Cardiac fibroblast (primary cell): ENCODE measurements at regions not wholly inside any gene's neighbourhood (a gene's known extent, or its start where the extent isn't known, plus 50 kb on each side); places are given as distances from the start of the nearest gene placed in this dataset.
"Not testable (repeated sequence)": the region's sequence is repeated elsewhere in the genome, so short reads cannot be mapped to it uniquely, and the experiment has no call there.

ENCODE experiments used
- DNase-seq, 2 donors: peaks; one replicate each; pipeline versions ENCODE4 v3.0.0 to v3.0.0-alpha.2; 2010; ENCODE audit warnings: low read depth in 2 of 2
- H3K4me3 ChIP-seq, 2 donors: replicated peaks in 1 of 2; 1 replicate in 1 of 2; 2 replicates in 1 of 2; pipeline ENCODE4 v1.5.1; 2011; ENCODE audit warnings: low read depth in 2 of 2, low read length in 2 of 2, mild to moderate bottlenecking in 2 of 2, moderate library complexity in 1 of 2
- TF ChIP-seq, protein P1 (sequence below): IDR thresholded peaks from one replicate; pipeline ENCODE4 v1.5.1; 2011; ENCODE audit warnings: low read depth, mild to moderate bottlenecking, low read length, inconsistent platforms

GRCh38 chr1:67909776-67910175, 76.5 kb upstream of the GNG12 start:
- TF ChIP-seq, protein P1, sequence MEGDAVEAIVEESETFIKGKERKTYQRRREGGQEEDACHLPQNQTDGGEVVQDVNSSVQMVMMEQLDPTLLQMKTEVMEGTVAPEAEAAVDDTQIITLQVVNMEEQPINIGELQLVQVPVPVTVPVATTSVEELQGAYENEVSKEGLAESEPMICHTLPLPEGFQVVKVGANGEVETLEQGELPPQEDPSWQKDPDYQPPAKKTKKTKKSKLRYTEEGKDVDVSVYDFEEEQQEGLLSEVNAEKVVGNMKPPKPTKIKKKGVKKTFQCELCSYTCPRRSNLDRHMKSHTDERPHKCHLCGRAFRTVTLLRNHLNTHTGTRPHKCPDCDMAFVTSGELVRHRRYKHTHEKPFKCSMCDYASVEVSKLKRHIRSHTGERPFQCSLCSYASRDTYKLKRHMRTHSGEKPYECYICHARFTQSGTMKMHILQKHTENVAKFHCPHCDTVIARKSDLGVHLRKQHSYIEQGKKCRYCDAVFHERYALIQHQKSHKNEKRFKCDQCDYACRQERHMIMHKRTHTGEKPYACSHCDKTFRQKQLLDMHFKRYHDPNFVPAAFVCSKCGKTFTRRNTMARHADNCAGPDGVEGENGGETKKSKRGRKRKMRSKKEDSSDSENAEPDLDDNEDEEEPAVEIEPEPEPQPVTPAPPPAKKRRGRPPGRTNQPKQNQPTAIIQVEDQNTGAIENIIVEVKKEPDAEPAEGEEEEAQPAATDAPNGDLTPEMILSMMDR, result no peak
- no peak for DNase-seq
- no peak overlapping the region for H3K4me3 ChIP-seq

DNA sequence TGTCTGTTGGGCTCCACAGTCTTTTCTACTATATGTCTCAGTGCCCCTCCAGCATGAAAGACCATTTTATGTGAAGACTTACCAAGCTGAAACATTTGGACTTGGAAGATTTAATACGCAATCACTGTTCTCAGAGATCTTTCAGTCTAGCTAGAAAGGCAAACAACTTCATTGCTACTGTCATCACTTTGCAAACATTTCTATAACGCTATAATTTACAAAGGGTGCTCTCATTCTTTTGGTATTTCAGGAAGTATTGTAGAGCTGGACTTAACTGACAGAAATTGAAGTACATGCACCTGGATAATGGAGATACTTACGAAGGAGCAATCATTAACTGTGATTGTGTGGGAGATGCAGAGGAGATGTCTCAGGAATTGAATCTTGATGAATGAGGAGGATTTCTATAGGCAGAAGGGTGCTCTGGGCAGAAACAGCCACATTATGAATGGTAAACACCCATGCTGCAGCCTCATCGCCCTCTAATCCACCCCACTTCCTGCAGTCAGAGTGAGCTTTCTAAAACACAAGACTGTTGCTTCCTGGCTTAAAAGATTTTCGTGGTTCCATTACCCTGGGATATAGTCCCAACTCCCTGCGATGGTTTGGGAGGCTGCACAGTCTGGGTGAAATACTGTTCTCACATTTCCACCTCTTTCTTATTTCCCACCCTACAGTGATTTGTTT, 75.1 kb upstream of the GNG12 start:
- TF ChIP-seq, protein P1, result no peak
- no peak overlapping the region for H3K4me3 ChIP-seq
- no peak for DNase-seq

DNA sequence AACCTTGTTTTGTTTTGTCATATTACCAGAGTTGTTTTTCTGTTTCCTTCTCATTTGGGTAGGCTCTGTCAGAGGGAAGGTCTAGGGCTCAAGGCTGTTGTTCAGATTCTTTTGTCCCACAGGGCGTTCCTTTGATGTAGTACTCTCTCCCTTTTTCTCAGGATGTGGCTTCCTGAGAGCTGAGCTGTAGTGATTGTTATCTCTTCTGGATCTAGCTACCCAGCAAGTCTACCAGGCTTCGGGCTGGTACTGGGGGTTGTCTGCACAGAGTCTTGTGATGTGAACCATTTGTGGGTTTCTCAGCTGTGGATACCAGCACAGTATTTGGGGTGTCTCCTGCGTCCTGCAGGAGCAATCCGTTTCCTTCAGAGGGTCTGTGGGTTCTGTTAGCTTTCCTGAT, 74.2 kb upstream of the GNG12 start:
- not testable (repeated sequence) for DNase-seq, H3K4me3 ChIP-seq

- not testable (repeated sequence) for DNase-seq
Measured at GRCh38 chr1:67906015-67906414, 72.7 kb upstream of the GNG12 start.

GRCh38 chr1:67902546-67903223, 69.4 kb upstream of the GNG12 start:
- DNase-seq, H3K4me3 ChIP-seq: not testable (repeated sequence)

More at GRCh38 chr1:67906015-67906414, 72.7 kb upstream of the GNG12 start:
- H3K4me3 ChIP-seq, result not testable (repeated sequence)

DNA sequence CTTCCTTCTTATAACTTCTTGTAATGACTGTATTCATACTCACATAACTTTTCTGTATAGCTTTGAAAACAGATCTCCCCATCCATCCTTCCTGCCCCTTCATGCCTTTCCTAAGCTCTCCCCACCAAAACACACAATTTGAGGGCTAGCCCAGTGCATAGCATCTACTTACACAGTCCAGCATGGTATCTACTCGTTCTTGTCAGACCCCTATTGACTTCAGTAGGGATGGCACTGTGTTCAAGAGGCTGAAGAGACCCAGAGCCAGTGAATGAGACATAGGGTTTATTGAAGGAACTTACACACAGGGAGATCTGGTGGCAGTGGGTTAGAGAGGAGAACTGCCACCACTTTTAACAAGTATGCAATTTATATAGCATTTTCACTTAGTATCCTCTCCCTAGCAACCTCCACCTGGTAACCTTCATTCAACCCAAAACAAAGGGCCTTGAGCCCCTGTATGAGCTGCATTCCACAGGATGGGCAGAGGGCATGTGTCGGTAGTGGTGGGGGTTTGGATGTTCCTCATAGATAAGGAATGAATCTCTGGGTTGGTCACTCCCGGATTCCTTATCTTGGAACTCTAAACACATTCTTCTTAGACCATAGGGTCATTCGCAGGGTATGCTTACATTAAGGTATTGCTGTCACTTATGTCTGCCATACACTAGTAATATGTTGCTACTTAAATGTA, 64.9 kb upstream of the GNG12 start:
- TF ChIP-seq, protein P1, result no peak
- DNase-seq, result no peak
- H3K4me3 ChIP-seq, result no peak overlapping the region

DNA sequence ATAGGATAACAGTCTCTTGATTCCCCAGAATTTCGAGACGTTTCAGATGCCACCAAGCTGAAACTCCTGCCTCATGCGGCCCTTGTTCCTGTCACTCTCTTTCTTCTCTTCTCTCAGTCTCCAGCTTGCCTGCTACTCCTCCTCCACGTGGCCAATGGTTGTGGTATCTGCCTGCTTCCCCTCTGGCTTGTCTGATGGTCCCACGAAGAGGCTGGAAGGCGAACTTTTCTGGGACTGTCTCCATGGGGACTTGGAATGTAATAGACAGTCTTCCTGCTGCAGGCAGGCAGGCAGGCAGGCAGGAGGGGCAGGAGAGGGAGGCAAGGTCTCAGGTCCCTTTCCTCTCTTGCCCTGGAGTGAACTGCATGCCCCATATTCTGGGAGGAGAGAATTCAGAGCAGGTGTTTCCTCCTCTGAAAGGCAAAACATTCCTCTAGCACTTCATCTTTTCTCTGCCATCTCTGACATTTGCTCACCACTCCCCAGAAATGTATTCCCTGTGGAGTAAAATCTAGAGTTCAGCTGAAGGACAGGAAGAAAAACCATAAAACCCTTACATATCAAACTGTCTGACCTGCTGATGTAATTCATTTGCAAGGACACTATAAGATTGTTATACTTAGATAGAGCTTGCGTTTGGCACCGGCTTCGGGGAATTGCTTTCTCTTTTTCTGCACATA, 64.1 kb upstream of the GNG12 start:
- DNase-seq, result peak; percentile 57 to 65
- TF ChIP-seq, protein P1, result no peak
- H3K4me3 ChIP-seq, result no peak overlapping the region

DNA sequence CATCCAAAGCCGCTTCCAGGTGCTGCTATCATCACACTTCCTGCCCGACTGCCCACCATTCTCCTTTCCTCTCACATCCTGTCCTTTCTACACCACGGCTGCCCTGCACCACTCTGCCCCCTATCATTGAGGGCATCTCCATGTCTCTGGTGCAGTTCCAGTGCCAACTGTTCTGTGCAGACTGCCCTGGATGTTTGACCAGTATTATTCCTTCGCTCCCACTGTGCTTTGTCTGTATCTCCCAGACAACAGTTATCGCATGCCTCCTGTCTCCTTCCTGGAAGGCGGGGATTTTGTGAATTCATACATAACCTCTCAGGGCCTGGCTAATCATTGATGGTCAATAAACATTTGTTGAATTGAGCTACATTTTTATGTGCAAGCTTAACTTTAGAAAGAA, 63.6 kb upstream of the GNG12 start:
- TF ChIP-seq, protein P1, result no peak
- no peak overlapping the region for H3K4me3 ChIP-seq
- DNase-seq, result no peak
